GM20431 (cell line): ENCODE measurements at regions not wholly inside any gene's neighbourhood (a gene's known extent, or its start where the extent isn't known, plus 50 kb on each side); places are given as distances from the start of the nearest gene placed in this dataset.
"Not testable (repeated sequence)": the region's sequence is repeated elsewhere in the genome, so short reads cannot be mapped to it uniquely, and the experiment has no call there.

Experiments used
- in situ Hi-C: fragments of 300-500 bp; cut with MseI, MboI; formaldehyde crosslinking; loops from one replicate; pipeline ENCODE4 v1.15.0; 2020; ENCODE audit warnings: low sequenced_read_pairs; ENCODE audit not compliant: unreplicated experiment

DNA sequence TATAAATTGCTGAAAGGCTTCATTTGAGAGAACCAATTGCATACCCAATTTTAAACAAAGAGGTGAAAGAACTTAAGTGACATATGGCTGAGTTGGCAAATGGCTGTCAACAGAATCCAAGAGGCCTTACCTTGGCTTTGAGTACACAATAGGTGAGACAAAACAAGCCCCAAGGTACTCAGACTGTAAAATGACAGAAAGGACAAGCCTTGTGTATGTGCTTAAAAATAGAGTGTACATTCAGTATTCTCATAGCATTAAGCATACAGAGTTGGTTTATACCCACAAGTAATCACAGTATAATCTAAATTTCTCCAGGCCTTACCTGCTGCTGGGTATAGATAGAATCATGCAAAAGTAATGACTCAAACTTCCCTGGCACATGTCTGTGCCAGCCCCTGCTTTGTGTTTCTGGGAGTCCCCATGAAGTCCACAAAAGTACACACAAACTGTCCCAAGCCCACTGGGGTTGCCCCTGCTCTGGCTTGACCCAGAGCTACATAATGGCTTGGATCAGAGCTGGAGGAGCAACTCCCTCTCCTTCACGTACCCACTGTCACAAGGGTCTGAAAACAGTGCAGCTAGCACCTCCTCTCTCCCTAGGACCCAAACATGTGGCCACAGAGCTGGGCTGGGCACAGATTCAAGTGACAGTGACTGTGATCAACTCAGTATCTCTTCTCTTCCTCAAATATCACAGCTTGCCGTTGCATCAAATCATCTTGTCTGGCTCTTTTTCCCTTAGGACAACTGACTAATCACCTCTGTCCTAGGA is 250.8 kb downstream of the ENC1 start:
- in situ Hi-C loops = no loop called here

DNA sequence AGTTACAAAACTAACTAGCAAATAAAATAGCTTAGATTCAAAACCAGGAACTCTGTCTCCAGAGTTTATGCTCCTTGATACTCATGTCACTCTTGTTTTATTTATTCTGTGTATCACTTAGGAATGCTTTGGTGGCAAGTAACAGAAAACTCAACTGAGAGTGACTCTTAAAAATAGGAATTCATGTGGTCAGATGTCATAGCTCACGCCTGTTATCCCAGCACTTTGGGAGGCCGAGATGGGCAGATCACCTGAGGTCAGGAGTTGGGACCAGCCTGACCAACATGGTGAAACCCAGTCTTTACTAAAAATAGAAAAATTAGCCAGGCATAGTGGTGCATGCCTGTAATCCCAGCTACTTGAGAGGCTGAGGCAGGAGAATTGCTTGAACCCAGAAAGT is 252.1 kb downstream of the ENC1 start:
- in situ Hi-C loops = not testable (repeated sequence)

DNA sequence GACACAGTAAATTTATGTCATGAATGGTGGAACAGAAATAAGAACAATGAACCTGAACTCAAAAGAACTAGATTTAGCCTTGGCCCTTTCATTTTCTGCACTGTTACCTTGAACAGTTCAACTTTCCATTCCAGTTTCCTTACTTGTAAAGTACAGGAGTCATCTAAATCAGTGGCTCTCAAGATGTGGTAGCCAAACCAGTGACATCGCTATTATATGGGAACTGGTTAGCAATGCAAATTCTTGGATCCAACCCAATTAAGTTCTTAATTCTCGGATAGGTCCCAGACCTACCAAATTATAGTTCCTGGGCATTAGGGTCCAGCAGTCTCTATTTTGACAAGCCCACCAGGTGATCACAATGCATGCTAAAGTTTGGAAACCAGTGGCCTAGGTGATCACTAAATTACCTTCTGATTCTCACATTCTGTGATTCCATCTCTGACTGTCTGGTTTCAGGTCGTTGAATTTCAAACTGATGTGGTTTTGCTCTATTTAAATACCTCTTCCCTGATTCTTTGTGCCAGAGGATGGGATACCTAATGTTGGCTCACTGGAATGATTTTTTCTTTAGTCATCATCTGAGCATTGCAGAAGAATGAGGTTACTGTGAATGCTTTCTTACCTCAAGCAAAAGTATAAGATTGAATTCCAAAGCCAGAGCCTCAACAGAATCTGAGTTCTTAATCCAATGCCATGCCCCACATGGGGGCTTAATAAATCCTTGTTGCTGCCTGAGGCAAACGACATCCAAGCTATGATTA is 253.8 kb downstream of the ENC1 start:
- in situ Hi-C loops = no loop called here

DNA sequence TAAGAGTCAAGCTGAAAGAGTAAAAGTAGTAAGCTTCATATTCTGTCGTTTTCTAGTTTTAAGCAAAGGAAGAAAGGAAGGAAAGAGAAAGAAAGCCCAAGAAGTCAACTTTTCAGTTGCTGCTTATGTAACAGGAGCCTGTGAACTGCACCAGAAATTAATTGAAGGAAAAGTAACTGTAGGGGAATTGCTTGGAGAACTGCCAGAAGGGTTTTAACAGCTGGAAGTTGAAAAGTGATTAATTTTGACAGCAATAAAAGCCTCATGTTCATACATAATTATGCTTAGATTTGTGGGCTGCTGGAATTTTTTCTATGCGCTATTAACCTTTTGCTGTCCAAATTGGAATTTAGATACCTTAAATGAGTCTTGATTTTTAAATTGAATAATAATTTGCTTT is 255.7 kb downstream of the ENC1 start:
- in situ Hi-C loops = no loop called here

DNA sequence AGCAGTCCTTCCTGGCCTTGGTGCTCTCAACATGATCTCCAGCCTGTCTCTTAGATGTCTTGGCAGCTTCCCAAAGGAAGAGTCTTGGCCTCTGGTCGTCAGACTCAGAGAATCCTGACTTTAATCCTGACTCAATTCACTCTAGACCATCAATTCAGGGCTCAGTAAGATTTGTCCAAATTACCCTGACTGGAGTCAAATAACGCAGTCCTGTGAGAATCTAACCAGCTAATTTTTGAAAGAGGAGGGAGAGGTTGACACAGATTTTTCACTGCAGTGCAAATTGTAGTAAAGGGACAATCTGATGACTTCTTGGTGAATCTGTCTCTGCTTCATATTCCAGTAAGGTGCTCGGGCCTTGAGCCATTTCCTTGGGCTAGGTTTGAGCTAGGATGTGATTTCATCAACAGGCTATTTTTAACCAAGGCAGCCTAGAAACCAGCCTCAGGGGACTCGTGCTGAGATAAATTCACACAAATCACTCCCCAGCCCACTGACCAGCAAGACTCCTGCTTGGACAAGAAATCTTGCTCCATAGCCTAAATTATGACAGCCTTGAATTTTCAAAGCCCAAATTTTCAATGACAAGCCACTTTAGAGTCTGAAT is 257.4 kb downstream of the ENC1 start:
- in situ Hi-C loops = no loop called here

DNA sequence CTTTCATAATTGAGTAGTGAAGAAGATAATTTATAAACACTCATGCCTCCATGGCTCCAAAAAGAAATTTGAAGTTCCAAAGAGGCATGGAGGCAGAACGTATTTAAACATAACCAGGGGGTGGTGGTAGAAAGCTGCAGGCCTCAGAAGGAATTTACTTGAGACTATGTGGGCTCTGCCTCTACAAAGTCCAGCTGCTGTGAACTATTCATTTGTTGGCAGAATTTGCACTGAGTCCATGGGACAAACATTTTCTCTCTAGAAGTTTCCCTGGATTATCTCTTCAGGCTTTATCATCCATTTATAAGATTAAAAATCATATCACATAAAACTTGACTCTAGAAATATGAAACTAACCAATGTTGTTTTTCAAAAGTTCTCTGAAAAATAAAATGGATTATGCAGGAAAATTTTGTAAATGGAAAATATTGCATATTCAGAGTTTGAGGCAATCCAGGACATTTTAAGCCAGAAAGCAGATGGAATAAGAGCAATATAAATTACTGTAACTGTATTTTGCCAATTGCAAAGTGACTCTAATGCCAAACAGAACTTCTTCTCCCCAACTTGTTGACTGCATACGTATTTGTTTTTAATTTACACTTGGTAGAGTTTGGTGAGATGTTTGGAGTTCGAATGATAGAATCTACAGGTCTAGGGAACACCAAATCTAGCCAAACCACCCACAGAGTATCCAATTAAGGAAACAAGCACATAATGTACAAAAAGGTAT is 258.2 kb downstream of the ENC1 start:
- in situ Hi-C loops = no loop called here

DNA sequence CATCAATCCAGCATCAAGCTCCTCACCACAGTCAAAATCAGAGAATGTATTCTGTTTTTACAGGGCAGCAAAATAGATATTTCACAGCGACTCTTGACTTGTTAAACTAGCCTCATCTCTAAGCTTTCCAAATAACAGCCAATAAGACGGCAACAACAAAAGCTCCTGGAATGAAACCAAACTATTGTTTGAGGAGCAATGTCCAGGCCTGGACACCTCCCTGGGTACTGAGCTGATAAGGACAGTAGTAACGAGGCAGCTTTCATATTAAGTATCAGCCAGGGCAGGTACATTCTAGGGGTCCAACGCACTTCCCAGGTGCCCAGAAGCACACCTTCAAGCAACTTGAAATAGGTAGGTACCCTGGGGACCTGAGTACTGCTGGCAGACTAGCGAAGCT is 260.3 kb downstream of the ENC1 start:
- in situ Hi-C loops = no loop called here

DNA sequence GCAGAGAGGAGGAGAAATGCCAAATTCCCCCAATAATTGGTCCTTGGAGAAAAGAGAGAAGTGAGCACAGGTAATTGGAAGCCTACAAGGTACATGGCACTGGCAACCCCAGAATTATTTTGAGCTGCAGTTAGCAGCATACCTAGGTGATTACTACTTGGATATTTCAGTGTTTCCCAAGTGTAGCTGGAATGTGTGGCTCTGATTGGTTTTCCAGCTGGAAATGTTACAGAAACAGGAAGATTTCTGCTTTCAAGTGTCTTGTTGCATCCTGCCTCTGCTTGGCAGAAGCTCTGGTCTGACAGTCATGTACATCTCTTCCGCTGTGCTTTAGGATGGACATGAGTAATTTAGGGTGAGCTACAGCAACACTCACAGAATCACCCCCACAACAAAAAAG is 262.1 kb downstream of the ENC1 start:
- in situ Hi-C loops = no loop called here

DNA sequence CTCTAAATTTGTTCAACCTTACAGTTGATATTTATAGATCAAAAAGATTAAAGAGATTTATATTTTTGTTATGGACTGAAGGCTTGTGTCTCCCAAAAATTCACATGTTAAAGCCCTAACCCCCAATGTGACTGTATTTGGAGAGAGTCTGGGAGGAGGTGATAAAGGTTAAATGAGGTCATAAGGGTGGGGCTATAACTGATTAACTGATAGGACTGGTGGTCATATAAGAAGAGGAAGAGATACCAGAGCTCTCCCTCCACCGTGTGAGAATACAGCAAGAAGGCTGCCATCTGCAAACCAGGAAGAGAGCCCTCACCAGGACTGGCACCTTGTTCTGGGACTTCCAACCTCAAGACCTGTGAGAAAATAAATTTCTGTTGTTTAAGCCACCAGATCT is 264.3 kb downstream of the ENC1 start:
- in situ Hi-C loops = no loop called here

DNA sequence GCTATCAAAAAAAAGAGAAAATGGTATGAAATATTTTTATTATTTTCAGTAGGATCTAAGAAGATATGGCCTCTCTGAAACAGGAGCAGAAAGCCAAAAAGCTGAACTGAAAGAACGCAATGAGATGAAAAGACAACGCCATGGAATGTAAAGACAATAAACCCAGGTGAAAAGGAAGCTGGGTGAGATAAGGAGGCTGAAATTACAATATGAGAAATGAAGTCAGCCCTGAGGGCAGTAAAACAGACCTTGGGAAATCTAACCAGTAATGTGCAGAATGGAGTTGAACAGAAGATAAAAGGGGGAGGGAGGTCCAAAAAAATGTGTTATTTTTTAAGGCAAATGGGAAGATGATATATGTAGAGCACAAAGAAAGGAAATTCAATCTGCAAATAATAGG is 265.3 kb downstream of the ENC1 start:
- in situ Hi-C loops = no loop called here

DNA sequence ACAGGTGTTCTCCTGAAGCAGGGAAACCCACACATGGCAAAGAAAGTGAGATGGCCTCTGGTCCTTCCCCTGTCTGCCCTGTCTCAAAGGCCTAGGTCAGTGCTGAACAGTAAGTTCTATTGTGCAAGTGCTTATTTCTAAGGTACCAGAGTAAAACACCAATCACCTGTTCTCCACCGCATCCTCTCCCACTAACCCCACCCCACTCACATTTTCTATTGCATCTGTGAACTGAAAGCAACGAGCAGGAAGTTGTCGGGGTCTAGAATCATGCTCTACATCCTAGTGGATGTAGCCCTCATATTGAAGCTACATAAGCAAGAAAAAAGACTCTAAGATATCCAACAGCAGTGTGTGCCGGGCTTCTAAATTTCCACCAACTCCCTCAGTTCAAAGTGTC is 265.9 kb downstream of the ENC1 start:
- in situ Hi-C loops = no loop called here

DNA sequence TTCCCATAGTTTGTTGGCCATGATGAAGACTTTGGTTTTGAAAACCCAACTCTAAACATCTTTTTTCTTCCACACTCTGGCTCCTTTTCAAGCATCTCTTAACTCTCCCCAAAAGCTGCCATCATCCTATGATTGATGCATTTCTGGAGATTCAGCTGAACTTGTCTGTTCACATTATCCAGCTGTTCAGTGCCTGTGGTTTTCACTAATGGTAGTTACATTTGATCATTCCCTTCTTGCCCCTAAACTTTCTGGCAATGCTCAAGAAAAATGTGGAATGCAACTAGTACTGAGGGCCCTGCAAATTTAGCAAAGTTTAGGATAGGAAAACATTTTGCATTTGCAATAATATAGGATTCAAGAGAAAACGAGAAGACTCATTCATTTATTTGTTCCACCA is 267.5 kb downstream of the ENC1 start:
- in situ Hi-C loops = no loop called here

DNA sequence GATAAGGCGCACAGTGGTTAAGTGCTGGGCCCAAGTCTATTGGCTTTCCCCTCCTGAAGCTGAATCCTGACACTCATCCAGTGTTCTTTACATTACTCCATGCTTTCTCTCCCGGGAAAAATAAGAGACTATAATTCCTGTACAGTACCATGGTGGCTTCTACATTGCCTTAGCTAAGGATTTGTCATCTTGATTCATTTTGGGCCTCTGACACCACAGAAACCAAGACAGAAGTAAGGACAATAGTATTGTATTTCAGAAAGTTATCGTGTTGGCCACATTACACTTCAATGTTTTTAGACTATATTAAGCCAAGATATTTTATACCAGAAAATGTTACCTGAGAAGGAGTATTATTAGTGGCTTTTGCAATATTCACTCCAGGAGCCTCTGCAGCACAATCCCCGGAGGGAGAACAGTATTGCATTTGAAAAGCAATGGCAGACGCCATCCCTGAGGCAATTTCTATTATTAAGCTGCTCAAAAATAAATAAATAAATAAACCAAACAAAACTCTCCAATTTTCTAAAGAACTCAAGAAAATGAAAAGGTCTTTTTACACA is 267.9 kb downstream of the ENC1 start:
- in situ Hi-C loops = no loop called here

DNA sequence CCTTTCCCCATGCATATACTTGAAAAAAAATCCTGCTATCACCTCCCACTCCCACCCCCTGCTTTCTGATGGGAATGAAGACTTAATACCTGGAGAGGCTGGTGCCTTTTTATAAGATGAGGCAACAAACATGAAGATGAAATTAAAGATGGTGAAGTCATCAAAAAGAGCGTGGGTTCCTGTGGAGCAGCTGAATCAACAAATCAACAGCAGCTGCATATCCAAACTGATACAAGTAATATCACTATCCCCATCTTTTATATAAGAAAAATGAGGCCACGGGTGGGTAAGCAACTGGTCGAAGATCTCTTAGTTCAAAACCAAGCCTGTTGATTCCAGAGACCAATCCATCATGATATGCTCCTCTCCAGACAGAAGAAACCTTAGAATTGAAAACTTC is 268.5 kb downstream of the ENC1 start:
- in situ Hi-C loops = no loop called here

DNA sequence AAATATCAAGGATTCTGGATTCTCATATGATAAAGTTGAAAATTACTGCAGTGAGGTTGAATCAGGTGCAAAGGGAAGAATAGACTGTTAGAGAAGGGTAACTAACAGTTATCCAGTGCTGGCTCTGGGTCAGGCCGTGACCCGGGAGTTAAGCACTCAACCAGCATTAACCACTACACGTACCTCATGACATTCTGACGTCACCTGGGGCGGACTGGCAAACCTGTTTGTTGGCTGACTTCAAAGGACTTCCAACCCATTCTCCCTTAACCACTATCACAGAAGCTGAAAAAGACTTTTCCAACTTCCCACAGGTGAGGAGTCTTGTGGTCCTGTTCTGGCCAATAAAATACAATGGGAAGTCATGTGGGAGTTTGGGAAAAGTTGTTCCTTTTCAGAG is 268.9 kb downstream of the ENC1 start:
- in situ Hi-C loops = no loop called here

DNA sequence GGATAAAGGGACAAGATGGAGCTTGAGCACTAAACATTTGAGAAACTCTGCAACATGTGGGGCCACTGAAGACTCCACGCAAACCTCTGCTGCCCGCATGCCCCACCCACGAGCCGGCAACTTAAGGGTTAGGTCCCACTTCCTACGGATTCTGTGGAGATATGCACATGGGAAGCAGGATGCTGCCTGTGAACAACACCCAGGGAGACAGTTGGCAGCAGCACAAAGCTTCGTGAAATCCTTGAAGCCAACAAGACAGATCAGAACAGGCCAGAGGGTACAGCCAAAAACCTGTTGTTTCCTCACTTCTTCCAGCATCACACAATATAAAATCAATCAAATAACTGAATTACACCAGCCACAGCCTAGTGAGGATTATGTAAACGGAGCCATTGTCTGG is 270.4 kb downstream of the ENC1 start:
- in situ Hi-C loops = no loop called here

DNA sequence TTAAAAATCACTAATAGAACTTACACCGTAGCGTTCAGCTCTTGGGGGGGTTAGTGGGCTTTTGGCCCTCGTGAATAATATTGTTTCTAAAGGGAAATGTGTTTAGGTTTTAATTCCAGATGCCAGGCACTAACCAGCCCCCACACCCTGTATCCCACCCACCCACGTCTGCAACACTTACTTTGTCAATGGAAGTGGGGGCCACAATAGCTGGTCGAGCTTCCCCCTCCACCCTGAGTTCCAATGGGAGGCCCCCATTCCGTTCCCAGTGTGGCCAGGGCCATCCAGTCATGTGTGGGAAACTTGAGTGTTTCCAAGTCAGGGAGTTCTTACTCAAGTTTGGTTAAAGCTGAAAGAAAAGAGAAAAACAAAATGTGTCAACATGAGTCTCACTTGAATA is 271.4 kb downstream of the ENC1 start:
- in situ Hi-C loops = no loop called here

DNA sequence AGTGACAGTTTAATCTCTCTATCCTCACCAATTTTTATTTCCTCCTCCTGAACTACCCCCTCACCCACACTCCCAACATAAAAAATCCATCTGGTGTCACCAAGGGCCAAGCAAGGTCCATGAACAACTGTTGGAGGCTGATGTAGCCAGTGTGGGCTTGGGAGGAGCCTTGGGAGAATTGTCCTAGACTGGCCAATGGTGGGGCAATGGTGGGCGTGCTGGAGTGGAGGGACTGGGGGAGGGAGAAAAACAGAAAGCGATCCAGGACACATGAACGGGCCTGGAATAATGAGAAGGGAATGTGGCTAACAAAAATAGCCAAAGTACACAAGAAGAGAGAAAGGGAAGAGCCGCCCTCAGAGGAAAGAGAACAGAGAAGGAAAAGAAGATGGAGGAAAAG is 272.6 kb downstream of the ENC1 start:
- in situ Hi-C loops = no loop called here

DNA sequence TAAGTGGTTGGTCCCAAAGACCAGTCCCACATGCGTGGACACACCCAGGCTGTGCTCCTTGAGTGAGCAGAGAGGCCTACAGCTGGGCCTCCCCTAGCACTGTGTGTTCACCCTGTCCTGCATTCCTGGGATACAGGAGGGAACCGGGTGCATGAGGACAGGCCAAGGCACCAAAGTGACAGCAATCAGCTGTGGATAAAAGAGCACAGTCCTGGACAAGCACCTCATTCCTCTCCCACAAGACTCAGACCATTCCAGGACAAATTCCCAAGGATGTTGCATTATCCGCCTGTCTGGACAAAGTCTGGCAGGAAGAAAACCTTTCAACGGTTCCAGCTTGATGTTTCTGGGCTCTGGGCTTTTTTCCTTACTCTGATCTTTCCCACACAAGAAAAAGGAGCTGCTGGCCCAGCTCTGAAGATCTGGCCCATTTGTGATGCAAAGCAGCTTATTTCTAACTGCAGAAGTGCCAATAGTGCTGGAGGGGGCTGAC is 273.2 kb downstream of the ENC1 start:
- in situ Hi-C loops = no loop called here

DNA sequence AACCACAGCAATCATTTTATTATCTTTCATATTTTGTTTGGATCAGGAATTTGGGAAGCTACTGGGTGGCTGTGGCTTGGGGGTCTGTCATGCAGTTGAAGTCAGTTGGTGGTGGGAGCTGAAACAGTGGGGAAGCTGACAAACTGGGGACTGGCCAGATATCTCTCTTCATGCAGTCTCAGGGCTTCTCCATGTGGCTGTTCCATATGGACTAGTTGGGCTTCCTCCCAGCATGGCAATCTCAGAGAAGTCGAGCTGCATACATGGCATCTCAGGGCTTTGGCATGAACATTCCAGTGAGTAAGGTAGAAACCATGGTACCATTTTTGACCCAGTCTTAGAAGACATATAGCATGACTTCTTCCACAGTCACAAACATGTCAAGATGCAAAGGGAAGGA is 274.8 kb downstream of the ENC1 start:
- in situ Hi-C loops = no loop called here
